HepG2 (cell line): ENCODE measurements at regions not wholly inside any gene's neighbourhood (a gene's known extent, or its start where the extent isn't known, plus 50 kb on each side); places are given as distances from the start of the nearest gene placed in this dataset.

ENCODE experiments used
- ATAC-seq: fragments of 200-7000 bp; cut with Tn5 transposase; 3 replicates; pipeline ENCODE4 v1.9.1; 2020; ENCODE audit warnings: mild to moderate bottlenecking, moderate library complexity
- BruUV-seq: library from RNA; stranded (reverse); fragments of 400-500 nt; replicated peaks from 2 replicates; lab custom pipeline; 2021; lab: Mats Ljungman, UMichigan
- CTCF ChIA-PET: fragments of 300-600 bp; formaldehyde crosslinking; extraction: SDS; loops from one replicate; lab custom pipeline; 2021; ENCODE audit warnings: low total read pairs, inconsistent platforms, low intra/inter-chr PET ratio; lab: Yijun Ruan, JAX
- POLR2A ChIA-PET: fragments of 350-600 bp; sonication (Branson Sonifier 250); formaldehyde crosslinking; loops from one replicate; lab custom pipeline; 2020; ENCODE audit warnings: antibody characterized with exemption, inconsistent platforms; lab: Yijun Ruan, JAX
- DNase-seq: peaks from one replicate; pipeline ENCODE4 v3.0.0-alpha.2; 2015; ENCODE audit warnings: low spot score
- FAIRE-seq: peaks from 3 replicates; lab custom pipeline; 2011; peaks lifted over from hg19 to GRCh38; lab: Jason Lieb, UNC
- H2AFZ ChIP-seq: one replicate; pipeline ENCODE4 v1.6.1; 2011; ENCODE audit warnings: low read length, inconsistent platforms
- H3K27ac ChIP-seq: fragments of 300-600 bp; 3 replicates; pipeline ENCODE4 v1.8.0; 2011; ENCODE audit warnings: mixed run types, mild to moderate bottlenecking, mixed read lengths, low read length, inconsistent platforms; ENCODE audit not compliant: insufficient read depth; ENCODE audit errors: extremely low read length
- H3K27me3 ChIP-seq, 2 experiments: fragments of 200-600 bp in 1 of 2; 2 replicates in 1 of 2; 3 replicates in 1 of 2; pipeline versions ENCODE4 v1.6.0 to v1.8.0; 2011; ENCODE audit warnings: low read length in 2 of 2, mild to moderate bottlenecking in 2 of 2, moderate library complexity in 2 of 2, inconsistent platforms in 1 of 2; ENCODE audit not compliant: insufficient read depth in 2 of 2, control insufficient read depth in 1 of 2
- H3K36me3 ChIP-seq, 2 experiments: fragments of 200-600 bp in 1 of 2; replicated peaks in 1 of 2; 2 replicates in 1 of 2; 3 replicates in 1 of 2; pipeline versions ENCODE4 v1.5.1 to v1.8.0; 2011; ENCODE audit warnings: low read length in 2 of 2, inconsistent platforms in 1 of 2; ENCODE audit not compliant: insufficient read depth in 2 of 2, control insufficient read depth in 1 of 2
- H3K4me1 ChIP-seq: 2 replicates; pipeline ENCODE4 v1.5.1; 2012; ENCODE audit warnings: low read length, inconsistent platforms; ENCODE audit not compliant: insufficient read depth
- H3K4me2 ChIP-seq: 2 replicates; pipeline ENCODE4 v1.6.0; 2011; ENCODE audit warnings: low read depth, low read length, inconsistent platforms
- H3K4me3 ChIP-seq, 3 experiments: fragments of 200-600 bp in 1 of 3; sonication (generic), shearing (Covaris generic) in 1 of 3; replicated peaks in 1 of 3; 2 replicates each; pipeline ENCODE4 v1.5.1; 2011 to 2016; ENCODE audit warnings: low read length in 3 of 3, inconsistent platforms in 2 of 3, low read depth in 2 of 3, mild to moderate bottlenecking in 2 of 3, control low read depth in 1 of 3, mixed read lengths in 1 of 3; ENCODE audit not compliant: insufficient read depth in 1 of 3
- H3K79me2 ChIP-seq: one replicate; pipeline ENCODE4 v1.6.1; 2011; ENCODE audit warnings: low read length, inconsistent platforms; ENCODE audit not compliant: insufficient read depth
- H3K9ac ChIP-seq: 2 replicates; pipeline ENCODE4 v1.6.0; 2011; ENCODE audit warnings: mild to moderate bottlenecking, low read depth, low read length, inconsistent platforms; ENCODE audit not compliant: insufficient read depth
- H3K9me3 ChIP-seq: 2 replicates; pipeline ENCODE4 v1.5.1; 2012; ENCODE audit warnings: mild to moderate bottlenecking, low read length
- H4K20me1 ChIP-seq: 2 replicates; pipeline ENCODE4 v1.6.0; 2011; ENCODE audit warnings: inconsistent platforms, mild to moderate bottlenecking, low read length, moderate library complexity; ENCODE audit not compliant: insufficient read depth
- ARNTL ChIP-seq: sonication (generic); formaldehyde crosslinking; IDR thresholded peaks from 2 replicates; pipeline ENCODE4 v1.4.0; 2020; ENCODE audit warnings: mild to moderate bottlenecking, missing genetic modification reagents
- CC2D1A ChIP-seq: sonication (generic); formaldehyde crosslinking; IDR thresholded peaks from 2 replicates; pipeline ENCODE4 v1.8.1; 2023; ENCODE audit warnings: mild to moderate bottlenecking, missing genetic modification reagents
- E2F1 ChIP-seq: sonication (generic); formaldehyde crosslinking; IDR thresholded peaks from 2 replicates; pipeline ENCODE4 v1.5.0; 2020; ENCODE audit warnings: missing genetic modification reagents
- HES4 ChIP-seq: sonication (generic); formaldehyde crosslinking; IDR thresholded peaks from 2 replicates; pipeline ENCODE4 v1.9.0; 2021; ENCODE audit warnings: mild to moderate bottlenecking, missing genetic modification reagents, borderline replicate concordance
- HNF4A ChIP-seq: sonication (generic); formaldehyde crosslinking; IDR thresholded peaks from 2 replicates; pipeline ENCODE4 v1.4.0; 2020; ENCODE audit warnings: missing genetic modification reagents
- MAFF ChIP-seq: IDR thresholded peaks from 2 replicates; pipeline ENCODE4 v1.6.1; 2011; ENCODE audit warnings: low read depth, low read length, improper control_type of control experiment
- MAFK ChIP-seq, 2 experiments: IDR thresholded peaks in 1 of 2; conservative IDR thresholded peaks in 1 of 2; 2 replicates each; pipeline ENCODE4 v1.6.1; 2011; ENCODE audit warnings: improper control_type of control experiment in 2 of 2, low read length in 2 of 2
- NFRKB ChIP-seq: fragments of 450-650 bp; IDR thresholded peaks from 2 replicates; pipeline ENCODE4 v1.6.1; 2017
- YY1 ChIP-seq: IDR thresholded peaks from 2 replicates; pipeline ENCODE4 v1.6.1; 2011; ENCODE audit warnings: low read length, low read depth, moderate library complexity, mild to moderate bottlenecking; ENCODE audit not compliant: insufficient read depth, insufficient replicate concordance
- ZNF281 ChIP-seq: sonication (generic); formaldehyde crosslinking; IDR thresholded peaks from 2 replicates; pipeline ENCODE4 v1.4.0; 2020; ENCODE audit warnings: missing genetic modification reagents, borderline replicate concordance
- WGBS: methylation state at CpG from one replicate; pipeline ENCODE4 v1.1.6; 2017; ENCODE audit warnings: low lambda C conversion rate; 5-methylcytosine and 5-hydroxymethylcytosine counted together
- in situ Hi-C: cut with HindIII; loops from 2 replicates; pipeline ENCODE4 v1.10.0; 2017; ENCODE audit warnings: low pct_unique_long_range_greater_than_20kb; ENCODE audit not compliant: extremely low pct_ligation_motif_present
- intact Hi-C: fragments of 100-400 bp; cut with micrococcal nuclease; formaldehyde crosslinking; loops from one replicate; pipeline ENCODE4 v1.10.0; 2022; ENCODE audit not compliant: unreplicated experiment

- TF ChIP-seq NFRKB: no peak
- TF ChIP-seq, all 625 proteins: peak for 0
Measured at GRCh38 chr4:46684041-46684440, 225.0 kb downstream of the COX7B2 start (continued).

- intact Hi-C loops (no loop called here), in situ Hi-C loops (no loop called here)
- Histone ChIP-seq H3K9me3 (peaks cover 33% of the 10 kb centered on the region), H3K79me2 (no peaks in the 10 kb centered on the region), H3K9ac (no peak overlapping the region), H3K27ac (no peak overlapping the region), H3K4me3 (no peak overlapping the region), H4K20me1 (no peaks in the 10 kb centered on the region), H3K4me1 (no peaks in the 10 kb centered on the region), H3K4me2 (no peak overlapping the region), H3K36me3 (no peaks in the 10 kb centered on the region), H2AFZ (no peak overlapping the region), H3K27me3 (no peaks in the 10 kb centered on the region)
- DNase-seq: no peak
- ATAC-seq: no peak
- ChIA-PET CTCF (no interaction called here), POLR2A (no interaction called here)
- FAIRE-seq: no peak
- WGBS: 3% methylated on average over 1 of the region's 1 CpG
- no peak for TF ChIP-seq CC2D1A (CRISPR knock-in tag)
- TF ChIP-seq HNF4A (CRISPR knock-in tag): no peak
- TF ChIP-seq HES4 (CRISPR knock-in tag): no peak
- peak; percentile 55 for TF ChIP-seq MAFF
- TF ChIP-seq ZNF281 (CRISPR knock-in tag): no peak
- TF ChIP-seq ARNTL (CRISPR knock-in tag): no peak
- no peak for TF ChIP-seq E2F1 (CRISPR knock-in tag)
- no peak for TF ChIP-seq YY1
- TF ChIP-seq MAFK (conservative IDR thresholded peaks at IDR 0.05 in 1 of 2, IDR thresholded peaks at IDR 0.05 in 1 of 2; ENCODE audit: low read length in 2 of 2): peak; percentile 57 to 70; a peak in 3 of 4 replicates
- BruUV-seq: no TSS peak
Measured at GRCh38 chr4:46676364-46676763, 232.7 kb downstream of the COX7B2 start.
